Right lobe of liver (tissue), 4 donors: ENCODE measurements at regions not wholly inside any gene's neighbourhood (a gene's known extent, or its start where the extent isn't known, plus 50 kb on each side); places are given as distances from the start of the nearest gene placed in this dataset.

ENCODE experiments used
- POLR2A ChIP-seq: fragments of 450-650 bp; IDR thresholded peaks from one replicate; pipeline ENCODE4 v1.6.1; 2017; ENCODE audit warnings: antibody characterized with exemption, mild to moderate bottlenecking
- TF ChIP-seq, protein P1 (sequence below), 4 donors: fragments of 200-600 bp in 3 of 4; fragments of 450-650 bp in 1 of 4; IDR thresholded peaks; one replicate each; pipeline versions ENCODE4 v1.5.1 to v1.8.0; 2016 to 2022; ENCODE audit warnings: antibody characterized with exemption in 4 of 4, mild to moderate bottlenecking in 2 of 4
- donor health status: DM: no; HTN: no; CAD: no.
- donor health status: DM: no; HTN: no; CAD: no.
- donor health status: DM: no; HTN: yes; CAD: no.

- TF ChIP-seq, protein P1, sequence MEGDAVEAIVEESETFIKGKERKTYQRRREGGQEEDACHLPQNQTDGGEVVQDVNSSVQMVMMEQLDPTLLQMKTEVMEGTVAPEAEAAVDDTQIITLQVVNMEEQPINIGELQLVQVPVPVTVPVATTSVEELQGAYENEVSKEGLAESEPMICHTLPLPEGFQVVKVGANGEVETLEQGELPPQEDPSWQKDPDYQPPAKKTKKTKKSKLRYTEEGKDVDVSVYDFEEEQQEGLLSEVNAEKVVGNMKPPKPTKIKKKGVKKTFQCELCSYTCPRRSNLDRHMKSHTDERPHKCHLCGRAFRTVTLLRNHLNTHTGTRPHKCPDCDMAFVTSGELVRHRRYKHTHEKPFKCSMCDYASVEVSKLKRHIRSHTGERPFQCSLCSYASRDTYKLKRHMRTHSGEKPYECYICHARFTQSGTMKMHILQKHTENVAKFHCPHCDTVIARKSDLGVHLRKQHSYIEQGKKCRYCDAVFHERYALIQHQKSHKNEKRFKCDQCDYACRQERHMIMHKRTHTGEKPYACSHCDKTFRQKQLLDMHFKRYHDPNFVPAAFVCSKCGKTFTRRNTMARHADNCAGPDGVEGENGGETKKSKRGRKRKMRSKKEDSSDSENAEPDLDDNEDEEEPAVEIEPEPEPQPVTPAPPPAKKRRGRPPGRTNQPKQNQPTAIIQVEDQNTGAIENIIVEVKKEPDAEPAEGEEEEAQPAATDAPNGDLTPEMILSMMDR (IDR thresholded peaks at IDR 0.05) = no peak
- no peak for TF ChIP-seq POLR2A
Observed at GRCh38 chr9:78490231-78490630, 193.3 kb downstream of the PSAT1 start.
